ENCODE measurements at regions not wholly inside any gene's neighbourhood (a gene's known extent, or its start where the extent isn't known, plus 50 kb on each side); places are given as distances from the start of the nearest gene placed in this dataset.

DNA sequence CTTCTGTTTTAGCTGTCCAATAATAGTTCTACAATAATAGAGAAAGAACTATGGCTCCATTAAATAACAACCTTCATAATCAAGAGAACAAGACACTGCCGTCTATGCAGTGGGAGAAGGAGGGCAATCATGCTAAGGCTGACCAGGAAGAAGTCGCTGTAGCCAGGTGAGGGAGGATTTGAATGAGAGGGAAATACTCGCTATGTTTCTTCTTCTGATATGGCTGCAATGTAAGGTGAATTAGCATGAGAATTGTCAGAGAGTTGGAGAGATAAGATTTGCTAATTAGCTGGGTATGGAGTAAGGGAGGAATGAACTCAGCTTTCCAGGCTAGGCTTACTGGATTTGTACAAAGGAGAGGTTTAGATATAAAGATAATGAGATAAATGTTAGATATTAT lies 555.4 kb upstream of the ZNF385D start:
- no peak overlapping the region for H3K4me3 ChIP-seq (ENCODE audit: low read depth, low read length)
- H3K79me2 ChIP-seq: no peaks in the 10 kb centered on the region
- no peaks in the 10 kb centered on the region for H3K36me3 ChIP-seq (ENCODE audit: control insufficient read depth, insufficient read depth, low read length)
- H2AFZ ChIP-seq: no peak overlapping the region
- no peak overlapping the region for H3K9ac ChIP-seq
- TF ChIP-seq, protein P1, sequence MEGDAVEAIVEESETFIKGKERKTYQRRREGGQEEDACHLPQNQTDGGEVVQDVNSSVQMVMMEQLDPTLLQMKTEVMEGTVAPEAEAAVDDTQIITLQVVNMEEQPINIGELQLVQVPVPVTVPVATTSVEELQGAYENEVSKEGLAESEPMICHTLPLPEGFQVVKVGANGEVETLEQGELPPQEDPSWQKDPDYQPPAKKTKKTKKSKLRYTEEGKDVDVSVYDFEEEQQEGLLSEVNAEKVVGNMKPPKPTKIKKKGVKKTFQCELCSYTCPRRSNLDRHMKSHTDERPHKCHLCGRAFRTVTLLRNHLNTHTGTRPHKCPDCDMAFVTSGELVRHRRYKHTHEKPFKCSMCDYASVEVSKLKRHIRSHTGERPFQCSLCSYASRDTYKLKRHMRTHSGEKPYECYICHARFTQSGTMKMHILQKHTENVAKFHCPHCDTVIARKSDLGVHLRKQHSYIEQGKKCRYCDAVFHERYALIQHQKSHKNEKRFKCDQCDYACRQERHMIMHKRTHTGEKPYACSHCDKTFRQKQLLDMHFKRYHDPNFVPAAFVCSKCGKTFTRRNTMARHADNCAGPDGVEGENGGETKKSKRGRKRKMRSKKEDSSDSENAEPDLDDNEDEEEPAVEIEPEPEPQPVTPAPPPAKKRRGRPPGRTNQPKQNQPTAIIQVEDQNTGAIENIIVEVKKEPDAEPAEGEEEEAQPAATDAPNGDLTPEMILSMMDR (IDR thresholded peaks at IDR 0.05): no peak
- H3K4me2 ChIP-seq (ENCODE audit: low read length): no peak overlapping the region
- H3K27me3 ChIP-seq (ENCODE audit: control insufficient read depth, insufficient read depth, low read length): no peaks in the 10 kb centered on the region
- no peak overlapping the region for H3K27ac ChIP-seq
- H3K9me3 ChIP-seq (ENCODE audit: control insufficient read depth, low read length): no peaks in the 10 kb centered on the region
- no peaks in the 10 kb centered on the region for H3K4me1 ChIP-seq

DNA sequence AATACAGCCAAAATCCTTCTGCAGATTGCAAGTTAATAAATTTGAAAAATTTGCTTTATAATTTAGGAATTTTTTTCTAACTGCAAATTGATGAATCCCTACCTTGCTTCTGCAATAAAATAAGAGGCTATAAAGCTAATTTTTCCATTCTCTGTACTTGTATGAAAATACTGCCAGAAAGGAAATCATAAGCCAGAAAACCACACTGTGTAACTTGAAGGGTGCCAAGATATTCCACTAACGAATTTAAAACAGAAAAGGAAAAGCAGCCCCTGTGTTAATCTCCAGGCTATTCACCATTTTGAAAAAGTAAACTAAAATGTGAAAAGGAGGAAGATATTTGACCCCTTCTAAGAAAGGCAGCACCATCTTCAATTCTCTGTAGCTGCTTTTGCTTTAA lies 557.9 kb upstream of the ZNF385D start:
- no peaks in the 10 kb centered on the region for H3K36me3 ChIP-seq (ENCODE audit: control insufficient read depth, insufficient read depth, low read length)
- no peak overlapping the region for H3K27ac ChIP-seq
- no peak overlapping the region for H3K9ac ChIP-seq
- no peaks in the 10 kb centered on the region for H3K79me2 ChIP-seq
- H3K9me3 ChIP-seq (ENCODE audit: control insufficient read depth, low read length): no peaks in the 10 kb centered on the region
- TF ChIP-seq, protein P1 (IDR thresholded peaks at IDR 0.05): no peak
- no peak overlapping the region for H3K4me2 ChIP-seq (ENCODE audit: low read length)
- H3K4me3 ChIP-seq (ENCODE audit: low read depth, low read length): no peak overlapping the region
- H3K27me3 ChIP-seq (ENCODE audit: control insufficient read depth, insufficient read depth, low read length): no peaks in the 10 kb centered on the region
- H2AFZ ChIP-seq: no peak overlapping the region
- H3K4me1 ChIP-seq: no peaks in the 10 kb centered on the region

DNA sequence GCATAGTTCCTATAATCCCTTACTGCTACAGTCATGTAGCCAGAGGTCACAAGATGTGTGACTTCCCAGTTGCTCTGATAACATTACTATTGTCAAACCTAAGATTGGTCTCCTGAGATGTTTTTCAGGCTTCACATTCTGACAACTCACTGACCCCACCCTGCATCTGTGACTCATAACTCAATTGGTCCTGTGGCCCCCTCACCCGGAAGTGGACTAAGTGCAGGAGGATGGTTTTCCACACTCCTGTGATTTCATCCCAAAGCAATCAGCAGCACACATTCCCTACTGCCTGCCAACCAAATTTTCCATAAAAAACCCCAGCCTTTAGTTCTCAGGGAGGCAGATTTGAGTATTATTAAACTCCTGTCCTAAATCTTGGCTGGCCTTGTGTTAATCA lies 564.9 kb upstream of the ZNF385D start:
- H3K79me2 ChIP-seq: no peaks in the 10 kb centered on the region
- no peaks in the 10 kb centered on the region for H3K27me3 ChIP-seq (ENCODE audit: control insufficient read depth, insufficient read depth, low read length)
- H2AFZ ChIP-seq: no peak overlapping the region
- no peaks in the 10 kb centered on the region for H3K4me1 ChIP-seq
- H3K36me3 ChIP-seq (ENCODE audit: control insufficient read depth, insufficient read depth, low read length): no peaks in the 10 kb centered on the region
- no peak overlapping the region for H3K4me3 ChIP-seq (ENCODE audit: low read depth, low read length)
- no peak overlapping the region for H3K27ac ChIP-seq
- TF ChIP-seq, protein P1 (IDR thresholded peaks at IDR 0.05): no peak
- H3K4me2 ChIP-seq (ENCODE audit: low read length): no peak overlapping the region
- no peak overlapping the region for H3K9ac ChIP-seq
- no peaks in the 10 kb centered on the region for H3K9me3 ChIP-seq (ENCODE audit: control insufficient read depth, low read length)

DNA sequence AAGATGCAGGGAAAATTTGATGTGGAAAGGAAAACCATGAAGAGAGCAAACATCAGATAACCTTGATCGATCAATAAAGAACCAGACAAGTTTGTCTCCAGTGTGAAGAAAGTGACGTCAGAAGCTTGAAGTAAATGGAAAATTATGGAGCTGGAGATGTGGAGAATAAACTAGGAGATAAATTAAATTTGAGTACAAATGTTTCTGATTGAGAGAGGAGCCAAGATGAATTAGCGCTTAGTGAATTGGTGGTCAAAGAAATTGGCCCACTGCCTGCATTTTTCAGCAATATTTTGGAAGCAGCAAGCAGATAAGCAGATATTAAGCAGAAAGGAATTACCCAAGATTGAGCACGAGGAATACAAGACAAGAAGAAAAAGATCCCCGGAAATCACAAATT lies 567.3 kb upstream of the ZNF385D start:
- Histone ChIP-seq H3K36me3 (ENCODE audit: control insufficient read depth, insufficient read depth, low read length) (no peaks in the 10 kb centered on the region), H3K79me2 (no peaks in the 10 kb centered on the region), H3K27ac (no peak overlapping the region), H3K9ac (no peak overlapping the region), H3K4me3 (ENCODE audit: low read depth, low read length) (no peak overlapping the region), H2AFZ (no peak overlapping the region), H3K4me1 (no peaks in the 10 kb centered on the region), H3K4me2 (ENCODE audit: low read length) (no peak overlapping the region), H3K27me3 (ENCODE audit: control insufficient read depth, insufficient read depth, low read length) (no peaks in the 10 kb centered on the region), H3K9me3 (ENCODE audit: control insufficient read depth, low read length) (no peaks in the 10 kb centered on the region)
- TF ChIP-seq, protein P1 (IDR thresholded peaks at IDR 0.05): no peak

DNA sequence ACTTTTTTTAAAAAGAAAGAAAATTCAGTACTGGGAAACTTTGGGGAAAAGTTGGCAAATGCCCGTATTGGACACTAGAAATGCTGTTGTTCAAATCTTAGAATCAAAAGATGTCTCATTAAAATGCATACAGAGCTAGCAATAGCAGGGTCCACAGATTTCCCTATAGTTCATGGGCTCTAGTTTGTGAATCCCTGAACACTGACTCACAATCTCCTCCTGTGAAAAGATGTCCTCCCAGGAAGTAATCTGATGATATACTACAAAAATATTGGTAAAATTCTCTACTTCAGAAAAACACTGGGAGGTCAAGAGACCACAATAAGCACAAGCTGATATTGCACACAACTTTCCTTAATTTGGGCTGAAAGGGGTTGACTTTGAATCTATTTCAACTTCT lies 568.4 kb upstream of the ZNF385D start:
- H3K4me1 ChIP-seq: no peaks in the 10 kb centered on the region
- no peak overlapping the region for H3K9ac ChIP-seq
- no peak overlapping the region for H3K4me2 ChIP-seq (ENCODE audit: low read length)
- no peaks in the 10 kb centered on the region for H3K27me3 ChIP-seq (ENCODE audit: control insufficient read depth, insufficient read depth, low read length)
- H2AFZ ChIP-seq: no peak overlapping the region
- no peaks in the 10 kb centered on the region for H3K36me3 ChIP-seq (ENCODE audit: control insufficient read depth, insufficient read depth, low read length)
- no peaks in the 10 kb centered on the region for H3K9me3 ChIP-seq (ENCODE audit: control insufficient read depth, low read length)
- H3K4me3 ChIP-seq (ENCODE audit: low read depth, low read length): no peak overlapping the region
- H3K27ac ChIP-seq: no peak overlapping the region
- TF ChIP-seq, protein P1 (IDR thresholded peaks at IDR 0.05): no peak
- H3K79me2 ChIP-seq: no peaks in the 10 kb centered on the region

Data from parathyroid adenoma (tissue), 2 donors.